Activated CD8-positive, alpha-beta T cell treated with anti-CD3 and anti-CD28 coated beads for 36 hours (primary cell): ENCODE measurements at regions not wholly inside any gene's neighbourhood (a gene's known extent, or its start where the extent isn't known, plus 50 kb on each side); places are given as distances from the start of the nearest gene placed in this dataset.

Source experiments
- ATAC-seq: fragments of 200-7000 bp; cut with Tn5 transposase; one replicate; pipeline ENCODE4 v1.10.0; 2021; ENCODE audit warnings: mild to moderate bottlenecking, moderate library complexity
- CTCF ChIA-PET: fragments of 350-600 bp; sonication (Branson Sonifier 250); formaldehyde crosslinking; loops from one replicate; lab custom pipeline; 2021; ENCODE audit warnings: antibody characterized with exemption; lab: Charles Lee
- POLR2A ChIA-PET: fragments of 350-600 bp; sonication (Branson Sonifier 250); formaldehyde crosslinking; loops from one replicate; lab custom pipeline; 2021; ENCODE audit warnings: antibody characterized with exemption; lab: Charles Lee
- DNase-seq: peaks from one replicate; pipeline ENCODE4 v3.0.0-alpha.2; 2020
- H3K27ac Mint-ChIP-seq: one replicate; pipeline ENCODE4 v1.8.0; 2021; ENCODE audit warnings: mild to moderate bottlenecking, mixed read lengths
- H3K27me3 Mint-ChIP-seq: one replicate; pipeline ENCODE4 v1.8.0; 2021; ENCODE audit warnings: mixed read lengths
- H3K36me3 Mint-ChIP-seq: one replicate; pipeline ENCODE4 v1.8.0; 2021; ENCODE audit warnings: low read depth, mixed read lengths
- H3K4me1 Mint-ChIP-seq: one replicate; pipeline ENCODE4 v1.8.0; 2021; ENCODE audit warnings: low read depth, mixed read lengths
- H3K4me3 Mint-ChIP-seq: one replicate; pipeline ENCODE4 v1.8.0; 2021; ENCODE audit warnings: mild to moderate bottlenecking, moderate library complexity, mixed read lengths
- H3K9me3 Mint-ChIP-seq: one replicate; pipeline ENCODE4 v1.8.0; 2021; ENCODE audit warnings: mixed read lengths
- intact Hi-C: fragments of 100-400 bp; cut with micrococcal nuclease; formaldehyde crosslinking; loops from one replicate; pipeline ENCODE4 v1.10.0; 2022
- TF ChIP-seq, protein P1 (sequence below): fragments of 200-600 bp; IDR thresholded peaks from one replicate; pipeline ENCODE4 v1.8.0; 2022; ENCODE audit warnings: antibody characterized with exemption, mild to moderate bottlenecking

- Mint-ChIP-seq H3K27me3 (peaks cover 18% of the 10 kb centered on the region), H3K36me3 (no peaks in the 10 kb centered on the region), H3K27ac (no peak overlapping the region), H3K4me1 (no peaks in the 10 kb centered on the region), H3K4me3 (no peak overlapping the region), H3K9me3 (no peaks in the 10 kb centered on the region)
- ATAC-seq (no peak), DNase-seq (no peak)
- POLR2A ChIA-PET = no interaction called here
- intact Hi-C loops = no loop called here
- CTCF ChIA-PET = no interaction called here
- TF ChIP-seq, protein P1, sequence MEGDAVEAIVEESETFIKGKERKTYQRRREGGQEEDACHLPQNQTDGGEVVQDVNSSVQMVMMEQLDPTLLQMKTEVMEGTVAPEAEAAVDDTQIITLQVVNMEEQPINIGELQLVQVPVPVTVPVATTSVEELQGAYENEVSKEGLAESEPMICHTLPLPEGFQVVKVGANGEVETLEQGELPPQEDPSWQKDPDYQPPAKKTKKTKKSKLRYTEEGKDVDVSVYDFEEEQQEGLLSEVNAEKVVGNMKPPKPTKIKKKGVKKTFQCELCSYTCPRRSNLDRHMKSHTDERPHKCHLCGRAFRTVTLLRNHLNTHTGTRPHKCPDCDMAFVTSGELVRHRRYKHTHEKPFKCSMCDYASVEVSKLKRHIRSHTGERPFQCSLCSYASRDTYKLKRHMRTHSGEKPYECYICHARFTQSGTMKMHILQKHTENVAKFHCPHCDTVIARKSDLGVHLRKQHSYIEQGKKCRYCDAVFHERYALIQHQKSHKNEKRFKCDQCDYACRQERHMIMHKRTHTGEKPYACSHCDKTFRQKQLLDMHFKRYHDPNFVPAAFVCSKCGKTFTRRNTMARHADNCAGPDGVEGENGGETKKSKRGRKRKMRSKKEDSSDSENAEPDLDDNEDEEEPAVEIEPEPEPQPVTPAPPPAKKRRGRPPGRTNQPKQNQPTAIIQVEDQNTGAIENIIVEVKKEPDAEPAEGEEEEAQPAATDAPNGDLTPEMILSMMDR = no peak
Measured at GRCh38 chr11:119473226-119473625, 50.3 kb upstream of the THY1 start.

GRCh38 chr11:119472856-119473222, 49.9 kb upstream of the THY1 start:
- Mint-ChIP-seq H3K36me3 (no peaks in the 10 kb centered on the region), H3K9me3 (peaks cover 4% of the 10 kb centered on the region), H3K4me3 (no peak overlapping the region), H3K27ac (no peak overlapping the region), H3K27me3 (peaks cover 20% of the 10 kb centered on the region), H3K4me1 (no peaks in the 10 kb centered on the region)
- no peak for DNase-seq
- POLR2A ChIA-PET = no interaction called here
- TF ChIP-seq, protein P1 = no peak
- ATAC-seq = no peak
- intact Hi-C loops = no loop called here
- CTCF ChIA-PET = no interaction called here
